Tibial nerve (tissue), 4 donors: ENCODE measurements at regions not wholly inside any gene's neighbourhood (a gene's known extent, or its start where the extent isn't known, plus 50 kb on each side); places are given as distances from the start of the nearest gene placed in this dataset.
A peak's percentile ranks its signal among the peaks of the same experiment; 100 is the strongest.

ENCODE experiments used
- DNase-seq, 2 donors: peaks; one replicate each; pipeline ENCODE4 v3.0.0-alpha.2; 2019; ENCODE audit warnings: low spot score in 2 of 2
- H3K27ac ChIP-seq, 4 donors: fragments of 200-600 bp; sonication (generic) in 3 of 4; one replicate each; pipeline ENCODE4 v1.5.1; 2017 to 2019; ENCODE audit warnings: mild to moderate bottlenecking in 1 of 4
- H3K27me3 ChIP-seq, 2 donors: fragments of 200-600 bp; sonication (generic) in 1 of 2; one replicate each; pipeline versions ENCODE4 v1.5.1 to v1.6.0; 2017 to 2019
- H3K36me3 ChIP-seq, 3 donors: fragments of 200-600 bp; sonication (generic); one replicate each; pipeline ENCODE4 v1.5.1; 2018 to 2019
- H3K4me1 ChIP-seq, 4 donors: fragments of 200-600 bp; sonication (generic) in 3 of 4; one replicate each; pipeline ENCODE4 v1.5.1; 2017 to 2019
- H3K4me3 ChIP-seq, 4 donors: fragments of 200-600 bp; sonication (generic) in 3 of 4; one replicate each; pipeline ENCODE4 v1.5.1; 2017 to 2019; ENCODE audit warnings: mild to moderate bottlenecking in 1 of 4, moderate library complexity in 1 of 4
- H3K9me3 ChIP-seq, 4 donors: fragments of 200-600 bp; sonication (generic) in 3 of 4; one replicate each; pipeline ENCODE4 v1.5.1; 2017 to 2019
- EP300 ChIP-seq, 2 donors: sonication (generic); formaldehyde crosslinking; IDR thresholded peaks; one replicate each; pipeline ENCODE4 v1.6.1; 2017; ENCODE audit warnings: antibody characterized with exemption in 2 of 2, mild to moderate bottlenecking in 1 of 2
- POLR2A ChIP-seq, 2 donors: fragments of 450-650 bp; IDR thresholded peaks; one replicate each; pipeline ENCODE4 v1.6.1; 2017; ENCODE audit warnings: antibody characterized with exemption in 2 of 2, mild to moderate bottlenecking in 2 of 2, moderate library complexity in 2 of 2
- WGBS, 2 donors: methylation state at CpG; one replicate each; pipeline ENCODE4 v1.1.5; 2018; 5-methylcytosine and 5-hydroxymethylcytosine counted together
- TF ChIP-seq, protein P1 (sequence below), 5 experiments: fragments of 200-600 bp in 3 of 5; fragments of 450-650 bp in 2 of 5; sonication (generic) in 3 of 5; IDR thresholded peaks; one replicate each; pipeline ENCODE4 v1.5.1; 2016 to 2019; ENCODE audit warnings: antibody characterized with exemption in 5 of 5, mild to moderate bottlenecking in 3 of 5, moderate library complexity in 2 of 5

DNA sequence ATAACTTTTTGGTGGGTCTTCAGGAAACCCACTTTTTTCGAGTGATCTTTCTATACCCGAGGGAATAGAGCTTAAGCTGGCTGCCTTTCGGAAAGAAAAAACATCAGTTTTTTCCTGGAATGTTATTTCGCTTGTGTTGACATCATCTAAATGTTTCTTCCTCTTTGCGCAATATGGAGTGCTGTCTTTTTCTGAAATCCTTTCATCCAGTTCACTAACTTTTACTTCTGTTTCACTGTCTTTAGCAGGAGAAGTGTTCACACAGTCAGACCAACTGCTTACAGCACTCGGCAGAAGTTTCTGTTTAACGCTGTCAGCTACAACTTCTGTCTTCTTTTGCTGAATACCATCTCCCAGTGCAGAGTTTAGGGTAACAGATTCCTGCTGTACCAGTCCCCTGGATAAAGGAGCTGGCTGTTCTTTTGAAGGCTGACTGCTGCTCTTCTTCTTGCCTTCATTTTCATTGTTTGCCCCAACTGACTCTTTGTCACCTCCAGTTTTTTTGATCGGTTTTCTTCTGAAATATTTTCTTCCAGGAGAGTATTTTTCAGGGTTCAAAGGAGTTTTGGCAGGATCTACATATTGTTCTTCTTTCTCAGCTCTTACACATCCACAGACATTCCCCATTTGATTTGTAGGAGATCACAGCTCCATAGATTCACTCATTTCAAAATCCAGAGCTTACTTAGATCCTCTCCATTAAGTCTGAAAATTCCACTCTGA lies 50.0 kb upstream of the DST start:
- H3K4me1 ChIP-seq: peaks cover 0 to 72% (median 16%) of the 10 kb centered on the region in 4 donors
- no peak for DNase-seq
- 25% methylated on average over 8 of the region's 8 CpGs for WGBS, 2 donors
- H3K27me3 ChIP-seq: no peaks in the 10 kb centered on the region
- H3K27ac ChIP-seq: peak overlapping the region; percentile 24 to 91 (median 82)
- TF ChIP-seq POLR2A (IDR thresholded peaks at IDR 0.05) (no peak), EP300 (IDR thresholded peaks at IDR 0.05) (peak in 1 of 2 donors; percentile 74)
- TF ChIP-seq, protein P1, sequence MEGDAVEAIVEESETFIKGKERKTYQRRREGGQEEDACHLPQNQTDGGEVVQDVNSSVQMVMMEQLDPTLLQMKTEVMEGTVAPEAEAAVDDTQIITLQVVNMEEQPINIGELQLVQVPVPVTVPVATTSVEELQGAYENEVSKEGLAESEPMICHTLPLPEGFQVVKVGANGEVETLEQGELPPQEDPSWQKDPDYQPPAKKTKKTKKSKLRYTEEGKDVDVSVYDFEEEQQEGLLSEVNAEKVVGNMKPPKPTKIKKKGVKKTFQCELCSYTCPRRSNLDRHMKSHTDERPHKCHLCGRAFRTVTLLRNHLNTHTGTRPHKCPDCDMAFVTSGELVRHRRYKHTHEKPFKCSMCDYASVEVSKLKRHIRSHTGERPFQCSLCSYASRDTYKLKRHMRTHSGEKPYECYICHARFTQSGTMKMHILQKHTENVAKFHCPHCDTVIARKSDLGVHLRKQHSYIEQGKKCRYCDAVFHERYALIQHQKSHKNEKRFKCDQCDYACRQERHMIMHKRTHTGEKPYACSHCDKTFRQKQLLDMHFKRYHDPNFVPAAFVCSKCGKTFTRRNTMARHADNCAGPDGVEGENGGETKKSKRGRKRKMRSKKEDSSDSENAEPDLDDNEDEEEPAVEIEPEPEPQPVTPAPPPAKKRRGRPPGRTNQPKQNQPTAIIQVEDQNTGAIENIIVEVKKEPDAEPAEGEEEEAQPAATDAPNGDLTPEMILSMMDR (IDR thresholded peaks at IDR 0.05): no peak
- no peaks in the 10 kb centered on the region for H3K36me3 ChIP-seq
- peak overlapping the region; percentile 3 to 34 (median 16) for H3K4me3 ChIP-seq
- no peaks in the 10 kb centered on the region for H3K9me3 ChIP-seq
